ENCODE measurements at regions not wholly inside any gene's neighbourhood (a gene's known extent, or its start where the extent isn't known, plus 50 kb on each side); places are given as distances from the start of the nearest gene placed in this dataset.
A peak's percentile ranks its signal among the peaks of the same experiment; 100 is the strongest.

DNA sequence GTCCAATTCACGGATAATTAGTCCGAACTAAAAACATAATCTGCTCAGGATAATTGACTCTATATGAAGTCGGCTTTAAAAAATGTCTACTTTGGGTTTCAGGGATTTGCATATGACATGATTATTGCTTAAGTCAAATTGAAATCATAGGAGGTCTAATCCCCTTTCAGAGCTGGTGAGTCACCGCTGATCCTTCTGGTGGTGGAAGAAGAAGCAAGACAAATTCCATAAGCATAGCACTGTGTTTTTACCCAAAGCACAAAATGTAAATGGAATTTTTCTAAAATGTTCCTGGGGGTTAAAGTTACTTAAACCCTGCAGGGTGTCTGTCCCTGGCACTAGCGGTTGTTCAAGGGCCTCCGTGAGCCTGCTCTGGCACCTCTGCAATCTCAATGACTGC is 460.2 kb downstream of the LRATD1 start:
- no peak overlapping the region for H3K4me3 ChIP-seq (ENCODE audit: low read depth, low read length)
- TF ChIP-seq, protein P1, sequence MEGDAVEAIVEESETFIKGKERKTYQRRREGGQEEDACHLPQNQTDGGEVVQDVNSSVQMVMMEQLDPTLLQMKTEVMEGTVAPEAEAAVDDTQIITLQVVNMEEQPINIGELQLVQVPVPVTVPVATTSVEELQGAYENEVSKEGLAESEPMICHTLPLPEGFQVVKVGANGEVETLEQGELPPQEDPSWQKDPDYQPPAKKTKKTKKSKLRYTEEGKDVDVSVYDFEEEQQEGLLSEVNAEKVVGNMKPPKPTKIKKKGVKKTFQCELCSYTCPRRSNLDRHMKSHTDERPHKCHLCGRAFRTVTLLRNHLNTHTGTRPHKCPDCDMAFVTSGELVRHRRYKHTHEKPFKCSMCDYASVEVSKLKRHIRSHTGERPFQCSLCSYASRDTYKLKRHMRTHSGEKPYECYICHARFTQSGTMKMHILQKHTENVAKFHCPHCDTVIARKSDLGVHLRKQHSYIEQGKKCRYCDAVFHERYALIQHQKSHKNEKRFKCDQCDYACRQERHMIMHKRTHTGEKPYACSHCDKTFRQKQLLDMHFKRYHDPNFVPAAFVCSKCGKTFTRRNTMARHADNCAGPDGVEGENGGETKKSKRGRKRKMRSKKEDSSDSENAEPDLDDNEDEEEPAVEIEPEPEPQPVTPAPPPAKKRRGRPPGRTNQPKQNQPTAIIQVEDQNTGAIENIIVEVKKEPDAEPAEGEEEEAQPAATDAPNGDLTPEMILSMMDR (conservative IDR thresholded peaks at IDR 0.05; ENCODE audit: low read depth, low read length): no peak
- DNase-seq (ENCODE audit: low read depth): no peak

DNA sequence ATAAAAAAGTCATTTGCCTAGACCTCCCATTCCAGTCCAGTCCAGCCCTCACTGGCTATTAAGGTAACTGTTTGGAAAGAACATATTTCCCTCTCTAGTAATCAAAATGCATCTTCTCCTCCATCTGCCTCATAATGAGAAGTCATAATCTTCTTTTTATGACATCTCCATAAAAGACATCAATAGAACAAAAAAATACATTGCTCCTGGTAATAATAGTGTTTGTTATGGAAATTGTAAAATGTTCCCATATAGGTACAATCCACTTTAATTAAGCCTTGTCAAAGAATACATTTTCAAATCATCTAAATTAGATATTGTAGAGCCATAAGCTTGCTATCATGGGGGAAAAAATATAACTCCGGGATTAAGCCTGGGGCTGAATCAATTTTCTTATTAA is 461.6 kb downstream of the LRATD1 start:
- H3K4me3 ChIP-seq (ENCODE audit: low read depth, low read length): no peak overlapping the region
- TF ChIP-seq, protein P1 (conservative IDR thresholded peaks at IDR 0.05; ENCODE audit: low read depth, low read length): no peak
- no peak for DNase-seq (ENCODE audit: low read depth)

DNA sequence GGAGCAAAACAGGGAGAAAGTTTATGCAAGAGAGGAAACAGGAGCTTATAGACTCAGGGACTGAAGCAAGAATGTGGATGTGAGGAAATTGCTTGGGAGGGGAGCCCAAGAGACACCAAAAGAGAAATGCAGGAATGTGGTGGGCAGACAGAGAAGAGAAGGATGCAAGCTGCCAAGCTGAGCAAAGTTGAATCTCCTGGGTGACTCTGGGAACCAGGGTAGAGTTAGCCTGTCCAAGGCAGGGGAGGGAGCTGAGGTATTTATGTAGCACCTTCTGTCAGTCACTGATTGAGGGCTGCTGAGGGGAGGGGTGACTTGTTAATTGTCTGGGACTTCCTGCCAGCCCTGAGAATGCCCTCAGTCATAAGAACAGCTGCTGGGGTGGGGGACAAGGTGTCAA is 464.3 kb downstream of the NBAS start:
- TF ChIP-seq, protein P1 (conservative IDR thresholded peaks at IDR 0.05; ENCODE audit: low read depth, low read length): no peak
- no peak overlapping the region for H3K4me3 ChIP-seq (ENCODE audit: low read depth, low read length)
- DNase-seq (ENCODE audit: low read depth): no peak

DNA sequence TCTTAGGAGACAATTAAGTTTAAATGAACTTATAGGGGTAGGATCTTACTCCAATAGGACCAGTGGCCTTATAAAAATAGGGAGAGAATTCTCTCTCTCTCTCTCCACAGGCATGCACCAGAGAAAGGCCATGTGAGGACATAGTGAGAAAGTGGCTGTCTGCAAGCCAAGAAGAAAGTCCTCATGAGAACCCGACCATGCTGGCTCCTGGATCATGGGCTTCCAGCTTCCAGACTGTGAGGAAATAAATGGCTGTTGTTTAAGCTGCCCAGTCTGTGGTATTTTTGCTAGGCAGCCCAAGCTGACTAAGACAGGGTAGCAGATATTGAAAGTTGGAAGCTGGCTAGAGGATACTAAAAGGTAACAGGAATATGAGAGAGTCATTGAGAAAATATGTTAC is 454.0 kb downstream of the NBAS start:
- TF ChIP-seq, protein P1 (conservative IDR thresholded peaks at IDR 0.05; ENCODE audit: low read depth, low read length): no peak
- no peak overlapping the region for H3K4me3 ChIP-seq (ENCODE audit: low read depth, low read length)
- no peak for DNase-seq (ENCODE audit: low read depth)

DNA sequence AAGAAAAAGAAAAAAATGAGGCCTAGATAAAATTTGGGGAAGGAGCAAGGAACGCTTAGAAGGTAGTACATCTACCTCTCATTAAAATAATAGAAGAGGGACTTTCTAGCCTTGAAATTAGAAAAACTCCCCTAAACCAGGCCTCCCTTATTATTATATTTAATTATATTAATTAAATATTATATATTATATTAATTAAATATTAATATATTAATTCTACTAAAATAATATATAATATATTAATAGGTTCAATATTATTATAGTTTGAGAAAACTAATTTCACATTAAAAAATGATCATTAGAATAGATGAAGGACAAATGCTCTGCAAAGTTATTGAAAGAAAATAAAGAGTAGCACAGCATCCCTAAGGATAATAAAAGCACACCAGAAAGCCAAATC is 449.4 kb downstream of the NBAS start:
- TF ChIP-seq, protein P1 (conservative IDR thresholded peaks at IDR 0.05; ENCODE audit: low read depth, low read length): no peak
- no peak for DNase-seq (ENCODE audit: low read depth)
- H3K4me3 ChIP-seq (ENCODE audit: low read depth, low read length): no peak overlapping the region

DNA sequence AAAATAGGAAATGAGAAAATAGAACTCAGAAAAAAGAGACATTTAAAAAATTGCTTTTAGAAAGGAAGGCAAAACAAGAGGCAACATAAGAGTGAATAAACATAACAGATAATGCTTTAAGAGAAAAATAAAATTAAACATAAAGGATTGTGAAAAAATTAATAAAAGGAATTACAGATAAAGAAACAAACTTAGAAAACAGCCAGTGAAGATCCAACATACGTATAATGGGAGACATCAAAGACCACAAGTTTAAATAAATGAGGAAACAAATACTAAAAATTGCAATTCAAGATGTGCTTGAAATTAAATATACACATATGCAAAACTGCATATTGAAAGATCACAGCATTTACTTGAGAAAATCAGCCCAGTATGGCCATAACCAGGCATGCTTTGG is 448.9 kb downstream of the NBAS start:
- H3K4me3 ChIP-seq (ENCODE audit: low read depth, low read length): no peak overlapping the region
- peak; percentile 29 for DNase-seq (ENCODE audit: low read depth)
- TF ChIP-seq, protein P1 (conservative IDR thresholded peaks at IDR 0.05; ENCODE audit: low read depth, low read length): no peak

DNA sequence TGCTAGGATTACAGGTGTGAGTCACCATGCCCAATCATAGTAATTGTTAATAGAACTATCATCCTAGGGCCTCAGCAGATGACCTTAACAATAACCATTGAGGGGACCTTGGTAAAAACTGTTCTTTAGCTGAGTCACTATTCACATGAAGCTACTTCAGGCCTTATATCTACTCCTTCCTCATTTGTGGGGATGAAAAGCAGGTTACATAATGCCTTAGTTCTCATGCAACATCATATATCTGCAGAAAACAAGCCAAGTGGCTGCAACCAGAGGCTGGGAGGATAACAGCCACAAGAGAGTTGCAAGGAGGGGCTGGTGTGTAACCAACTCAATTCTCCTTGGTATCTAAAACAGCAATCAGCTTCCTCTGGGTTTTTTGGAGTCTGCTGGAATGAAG is 445.4 kb downstream of the NBAS start:
- no peak overlapping the region for H3K4me3 ChIP-seq (ENCODE audit: low read depth, low read length)
- DNase-seq (ENCODE audit: low read depth): no peak
- TF ChIP-seq, protein P1 (conservative IDR thresholded peaks at IDR 0.05; ENCODE audit: low read depth, low read length): no peak

Data from epithelial cell of proximal tubule (primary cell).